Transverse colon (tissue), 4 donors: ENCODE measurements at regions not wholly inside any gene's neighbourhood (a gene's known extent, or its start where the extent isn't known, plus 50 kb on each side); places are given as distances from the start of the nearest gene placed in this dataset.

Source experiments
- CTCF ChIP-seq, 5 experiments: fragments of 200-600 bp in 3 of 5; fragments of 450-650 bp in 2 of 5; sonication (generic) in 3 of 5; IDR thresholded peaks; 1 replicate in 2 of 5; 2 replicates in 3 of 5; pipeline ENCODE4 v1.5.1; 2016 to 2017; ENCODE audit warnings: antibody characterized with exemption in 5 of 5, inconsistent platforms in 3 of 5, mild to moderate bottlenecking in 2 of 5, moderate library complexity in 1 of 5
- POLR2A ChIP-seq: fragments of 450-650 bp; IDR thresholded peaks from one replicate; pipeline ENCODE4 v1.6.1; 2016; ENCODE audit warnings: antibody characterized with exemption, mild to moderate bottlenecking, moderate library complexity
- POLR2AphosphoS5 ChIP-seq, 3 donors: sonication (generic); formaldehyde crosslinking; IDR thresholded peaks; one replicate each; pipeline ENCODE4 v1.6.1; 2016; ENCODE audit warnings: antibody characterized with exemption in 3 of 3

GRCh38 chr5:38715696-38716095 lies 130.1 kb upstream of the OSMR start:
- TF ChIP-seq POLR2A (no peak), POLR2AphosphoS5 (IDR thresholded peaks at IDR 0.05) (no peak), CTCF (IDR thresholded peaks at IDR 0.05) (no peak)
